ENCODE measurements at regions not wholly inside any gene's neighbourhood (a gene's known extent, or its start where the extent isn't known, plus 50 kb on each side); places are given as distances from the start of the nearest gene placed in this dataset.

DNA sequence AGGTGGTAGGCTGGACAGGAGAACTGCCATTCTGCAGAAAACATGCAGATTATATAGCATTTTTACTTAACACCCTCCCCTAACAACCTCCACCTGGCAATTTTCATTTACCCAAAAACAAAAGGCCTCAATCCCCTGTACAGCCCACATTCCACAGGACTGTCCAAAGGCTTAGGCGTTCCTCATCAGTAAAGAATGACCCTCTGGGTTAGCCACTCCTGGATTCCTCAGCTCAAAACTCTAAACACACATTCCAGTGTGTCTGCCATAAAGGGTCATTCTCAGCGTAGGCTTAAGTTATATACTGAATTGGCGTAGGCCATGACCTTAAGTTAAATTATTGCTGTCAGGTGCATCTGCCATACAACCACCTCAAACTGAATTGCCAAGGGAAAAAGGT, 261.8 kb upstream of the CHAC2 start:
- TF ChIP-seq EZH2 (IDR thresholded peaks at IDR 0.05; ENCODE audit: borderline replicate concordance) (no peak), EZH2phosphoT487 (IDR thresholded peaks at IDR 0.05; ENCODE audit: low read depth, severe bottlenecking, unreplicated experiment) (no peak)
- TF ChIP-seq, protein P1, sequence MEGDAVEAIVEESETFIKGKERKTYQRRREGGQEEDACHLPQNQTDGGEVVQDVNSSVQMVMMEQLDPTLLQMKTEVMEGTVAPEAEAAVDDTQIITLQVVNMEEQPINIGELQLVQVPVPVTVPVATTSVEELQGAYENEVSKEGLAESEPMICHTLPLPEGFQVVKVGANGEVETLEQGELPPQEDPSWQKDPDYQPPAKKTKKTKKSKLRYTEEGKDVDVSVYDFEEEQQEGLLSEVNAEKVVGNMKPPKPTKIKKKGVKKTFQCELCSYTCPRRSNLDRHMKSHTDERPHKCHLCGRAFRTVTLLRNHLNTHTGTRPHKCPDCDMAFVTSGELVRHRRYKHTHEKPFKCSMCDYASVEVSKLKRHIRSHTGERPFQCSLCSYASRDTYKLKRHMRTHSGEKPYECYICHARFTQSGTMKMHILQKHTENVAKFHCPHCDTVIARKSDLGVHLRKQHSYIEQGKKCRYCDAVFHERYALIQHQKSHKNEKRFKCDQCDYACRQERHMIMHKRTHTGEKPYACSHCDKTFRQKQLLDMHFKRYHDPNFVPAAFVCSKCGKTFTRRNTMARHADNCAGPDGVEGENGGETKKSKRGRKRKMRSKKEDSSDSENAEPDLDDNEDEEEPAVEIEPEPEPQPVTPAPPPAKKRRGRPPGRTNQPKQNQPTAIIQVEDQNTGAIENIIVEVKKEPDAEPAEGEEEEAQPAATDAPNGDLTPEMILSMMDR (IDR thresholded peaks at IDR 0.05; ENCODE audit: poor library complexity), result no peak
